H9 (cell line): ENCODE measurements at regions not wholly inside any gene's neighbourhood (a gene's known extent, or its start where the extent isn't known, plus 50 kb on each side); places are given as distances from the start of the nearest gene placed in this dataset.

Source experiments
- DNase-seq: peaks from one replicate; pipeline ENCODE4 v3.0.0-alpha.2; 2017
- H2AFZ ChIP-seq: one replicate; pipeline ENCODE4 v1.6.1; 2013; ENCODE audit warnings: mild to moderate bottlenecking, low read length, control low read depth, moderate library complexity
- H2AK5ac ChIP-seq: 2 replicates; pipeline ENCODE4 v1.6.1; 2013; ENCODE audit warnings: low read length, control low read depth, mixed read lengths; ENCODE audit not compliant: insufficient read length
- H2BK120ac ChIP-seq: one replicate; pipeline ENCODE4 v1.6.1; 2013; ENCODE audit warnings: low read depth, mild to moderate bottlenecking, low read length, control low read depth, inconsistent platforms; ENCODE audit not compliant: poor library complexity, severe bottlenecking
- H2BK12ac ChIP-seq: 2 replicates; pipeline ENCODE4 v1.6.1; 2013; ENCODE audit warnings: low read length, control low read depth, mixed read lengths, low read depth; ENCODE audit not compliant: insufficient read length
- H2BK15ac ChIP-seq: 2 replicates; pipeline ENCODE4 v1.6.1; 2013; ENCODE audit warnings: low read depth, low read length, control low read depth
- H2BK20ac ChIP-seq: one replicate; pipeline ENCODE4 v1.6.1; 2013; ENCODE audit warnings: low read depth, mild to moderate bottlenecking, low read length, control low read depth, inconsistent platforms; ENCODE audit not compliant: poor library complexity, severe bottlenecking
- H2BK5ac ChIP-seq: 2 replicates; pipeline ENCODE4 v1.6.1; 2013; ENCODE audit warnings: low read length, control low read depth, mixed read lengths; ENCODE audit not compliant: insufficient read length
- H3K14ac ChIP-seq: 2 replicates; pipeline ENCODE4 v1.6.1; 2013; ENCODE audit warnings: low read length, control low read depth; ENCODE audit not compliant: insufficient read depth
- H3K18ac ChIP-seq: 2 replicates; pipeline ENCODE4 v1.6.1; 2013; ENCODE audit warnings: low read depth, mild to moderate bottlenecking, mixed read lengths, low read length, control low read depth; ENCODE audit not compliant: insufficient read length
- H3K23ac ChIP-seq: 2 replicates; pipeline ENCODE4 v1.6.1; 2013; ENCODE audit warnings: low read length, control low read depth, mixed read lengths, low read depth; ENCODE audit not compliant: insufficient read length
- H3K23me2 ChIP-seq: 2 replicates; pipeline ENCODE4 v1.6.1; 2013; ENCODE audit warnings: low read depth, mild to moderate bottlenecking, mixed read lengths, low read length, control low read depth; ENCODE audit not compliant: insufficient read length, poor library complexity, severe bottlenecking
- H3K27ac ChIP-seq: 2 replicates; pipeline ENCODE4 v1.5.1; 2013; ENCODE audit warnings: low read length, control low read depth, mixed read lengths, low read depth; ENCODE audit not compliant: insufficient read length
- H3K27me3 ChIP-seq: 2 replicates; pipeline ENCODE4 v1.6.1; 2013; ENCODE audit warnings: low read length, control low read depth, inconsistent platforms; ENCODE audit not compliant: insufficient read depth
- H3K4ac ChIP-seq: 2 replicates; pipeline ENCODE4 v1.6.1; 2013; ENCODE audit warnings: low read depth, mild to moderate bottlenecking, control low read depth, inconsistent platforms, low read length, moderate library complexity
- H3K4me1 ChIP-seq: 2 replicates; pipeline ENCODE4 v1.6.1; 2013; ENCODE audit warnings: low read length, control low read depth, inconsistent platforms; ENCODE audit not compliant: insufficient read depth
- H3K4me2 ChIP-seq: 2 replicates; pipeline ENCODE4 v1.6.1; 2013; ENCODE audit warnings: low read length, control low read depth, mixed read lengths; ENCODE audit not compliant: insufficient read length, insufficient read depth
- H3K56ac ChIP-seq: 2 replicates; pipeline ENCODE4 v1.6.1; 2013; ENCODE audit warnings: low read depth, mild to moderate bottlenecking, mixed read lengths, low read length, control low read depth; ENCODE audit not compliant: insufficient read length
- H3K79me1 ChIP-seq: 2 replicates; pipeline ENCODE4 v1.6.1; 2013; ENCODE audit warnings: low read depth, mild to moderate bottlenecking, moderate library complexity, low read length, control low read depth, inconsistent platforms; ENCODE audit not compliant: insufficient read depth, poor library complexity, severe bottlenecking
- H3K79me2 ChIP-seq: 2 replicates; pipeline ENCODE4 v1.6.1; 2013; ENCODE audit warnings: low read length, control low read depth, inconsistent platforms; ENCODE audit not compliant: insufficient read depth
- H3K9ac ChIP-seq: 2 replicates; pipeline ENCODE4 v1.6.1; 2013; ENCODE audit warnings: low read length, control low read depth, mixed read lengths; ENCODE audit not compliant: insufficient read length; ENCODE audit errors: extremely low read depth
- H3K9me3 ChIP-seq: one replicate; pipeline ENCODE4 v1.6.1; 2013; ENCODE audit warnings: low read depth, low read length, inconsistent platforms; ENCODE audit not compliant: control insufficient read depth
- H3T11ph ChIP-seq: one replicate; pipeline ENCODE4 v1.6.1; 2013; ENCODE audit warnings: mild to moderate bottlenecking, low read length, control low read depth, inconsistent platforms
- H4K20me1 ChIP-seq: one replicate; pipeline ENCODE4 v1.6.1; 2013; ENCODE audit not compliant: control insufficient read depth, insufficient read length, insufficient read depth
- H4K5ac ChIP-seq: 2 replicates; pipeline ENCODE4 v1.6.1; 2013; ENCODE audit warnings: low read depth, mild to moderate bottlenecking, mixed read lengths, low read length, control low read depth; ENCODE audit not compliant: insufficient read length
- H4K8ac ChIP-seq: replicated peaks from 2 replicates; pipeline ENCODE4 v1.6.1; 2013; ENCODE audit warnings: low read length, control low read depth, mixed read lengths, low read depth; ENCODE audit not compliant: insufficient read length
- H4K91ac ChIP-seq: 2 replicates; pipeline ENCODE4 v1.6.1; 2013; ENCODE audit warnings: low read depth, mild to moderate bottlenecking, moderate library complexity, mixed read lengths, low read length, control low read depth; ENCODE audit not compliant: insufficient read length
- H3K27ac Mint-ChIP-seq, 3 experiments: 2 replicates in 2 of 3; 3 replicates in 1 of 3; pipeline ENCODE4 v1.8.0; 2020 to 2021; ENCODE audit warnings: mixed read lengths in 3 of 3, mild to moderate bottlenecking in 1 of 3, moderate library complexity in 1 of 3
- H3K27me3 Mint-ChIP-seq: 2 replicates; pipeline ENCODE4 v1.8.0; 2021; ENCODE audit warnings: low read depth, mild to moderate bottlenecking, moderate library complexity, mixed read lengths
- H3K36me3 Mint-ChIP-seq, 3 experiments: 2 replicates in 2 of 3; 3 replicates in 1 of 3; pipeline ENCODE4 v1.8.0; 2020 to 2021; ENCODE audit warnings: low read depth in 3 of 3, mixed read lengths in 3 of 3; ENCODE audit not compliant: insufficient read depth in 1 of 3
- H3K4me1 Mint-ChIP-seq, 2 experiments: 2 replicates each; pipeline ENCODE4 v1.8.0; 2020; ENCODE audit warnings: mixed read lengths in 2 of 2
- H3K4me3 Mint-ChIP-seq, 2 experiments: 2 replicates in 1 of 2; 3 replicates in 1 of 2; pipeline ENCODE4 v1.8.0; 2020 to 2021; ENCODE audit warnings: mild to moderate bottlenecking in 2 of 2, mixed read lengths in 2 of 2, moderate library complexity in 1 of 2
- H3K9me3 Mint-ChIP-seq, 2 experiments: 2 replicates in 1 of 2; 3 replicates in 1 of 2; pipeline ENCODE4 v1.8.0; 2020; ENCODE audit warnings: mild to moderate bottlenecking in 2 of 2, mixed read lengths in 2 of 2, moderate library complexity in 1 of 2
- whole genome bisulfite sequencing: extraction: QIAGEN DNeasy Blood & Tissue Kit; methylation state at CpG from one replicate; pipeline ENCODE4 v1.1.7; 2013; ENCODE audit warnings: missing lambda C conversion rate, low lambda C conversion rate, mixed read lengths; ENCODE audit not compliant: insufficient read length; ENCODE audit errors: extremely low coverage; 5-methylcytosine and 5-hydroxymethylcytosine counted together
- TF ChIP-seq, protein P1 (sequence below): fragments of 200-600 bp; sonication (generic); conservative IDR thresholded peaks from 3 replicates; pipeline ENCODE4 v1.8.0; 2021; ENCODE audit warnings: antibody characterized with exemption, mild to moderate bottlenecking

DNA sequence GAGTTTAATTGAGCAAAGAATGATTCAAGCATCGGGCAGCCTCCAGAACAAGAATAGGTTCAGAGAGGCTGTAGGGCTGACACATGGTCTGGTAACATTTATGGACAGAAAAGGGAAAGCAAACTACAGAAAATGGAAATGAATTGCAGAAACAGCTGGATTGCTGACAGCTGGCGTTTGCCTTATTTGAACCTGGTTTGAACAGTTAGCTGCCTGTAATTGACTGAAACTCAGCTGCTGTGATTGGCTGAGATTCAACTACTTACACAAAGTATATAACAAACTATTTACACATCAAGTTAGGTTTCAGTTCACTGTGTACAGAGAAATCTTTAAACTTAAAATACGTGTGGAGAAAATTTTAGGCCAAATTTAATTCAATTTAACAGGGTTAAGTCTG lies 441.7 kb downstream of the PRELID2 start:
- H3K56ac ChIP-seq = no peak overlapping the region
- H3K4me1 Mint-ChIP-seq = 0 out of 4 replicates have a peak, but pooled peaks cover 0 to 4% of the 10 kb centered on the region in 2 experiments
- no CpG with 5 or more reads among the region's 3 CpGs for WGBS

More for the DNA sequence above, 441.7 kb downstream of the PRELID2 start:
- no peak overlapping the region for H3K4me3 Mint-ChIP-seq
- no peak overlapping the region for H4K8ac ChIP-seq
- H2BK5ac ChIP-seq = no peak overlapping the region
- no peak overlapping the region for H3K9ac ChIP-seq
- H3T11ph ChIP-seq = no peak overlapping the region
- H3K23ac ChIP-seq = no peak overlapping the region
- no peaks in the 10 kb centered on the region for H3K9me3 ChIP-seq
- no peak overlapping the region for H2BK12ac ChIP-seq
- H3K27me3 ChIP-seq = no peaks in the 10 kb centered on the region
- H3K79me2 ChIP-seq = no peaks in the 10 kb centered on the region
- no peak overlapping the region for H3K14ac ChIP-seq
- H4K91ac ChIP-seq = no peak overlapping the region
- H3K4me1 ChIP-seq = no peaks in the 10 kb centered on the region
- H2AK5ac ChIP-seq = no peak overlapping the region
- H2BK20ac ChIP-seq = no peak overlapping the region
- TF ChIP-seq, protein P1, sequence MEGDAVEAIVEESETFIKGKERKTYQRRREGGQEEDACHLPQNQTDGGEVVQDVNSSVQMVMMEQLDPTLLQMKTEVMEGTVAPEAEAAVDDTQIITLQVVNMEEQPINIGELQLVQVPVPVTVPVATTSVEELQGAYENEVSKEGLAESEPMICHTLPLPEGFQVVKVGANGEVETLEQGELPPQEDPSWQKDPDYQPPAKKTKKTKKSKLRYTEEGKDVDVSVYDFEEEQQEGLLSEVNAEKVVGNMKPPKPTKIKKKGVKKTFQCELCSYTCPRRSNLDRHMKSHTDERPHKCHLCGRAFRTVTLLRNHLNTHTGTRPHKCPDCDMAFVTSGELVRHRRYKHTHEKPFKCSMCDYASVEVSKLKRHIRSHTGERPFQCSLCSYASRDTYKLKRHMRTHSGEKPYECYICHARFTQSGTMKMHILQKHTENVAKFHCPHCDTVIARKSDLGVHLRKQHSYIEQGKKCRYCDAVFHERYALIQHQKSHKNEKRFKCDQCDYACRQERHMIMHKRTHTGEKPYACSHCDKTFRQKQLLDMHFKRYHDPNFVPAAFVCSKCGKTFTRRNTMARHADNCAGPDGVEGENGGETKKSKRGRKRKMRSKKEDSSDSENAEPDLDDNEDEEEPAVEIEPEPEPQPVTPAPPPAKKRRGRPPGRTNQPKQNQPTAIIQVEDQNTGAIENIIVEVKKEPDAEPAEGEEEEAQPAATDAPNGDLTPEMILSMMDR = no peak
- no peak overlapping the region for H3K27ac Mint-ChIP-seq
- H2BK15ac ChIP-seq = no peak overlapping the region
- no peak overlapping the region for H3K4ac ChIP-seq
- H3K27ac ChIP-seq = no peak overlapping the region
- no peak for DNase-seq
- H3K36me3 Mint-ChIP-seq = peaks cover 0 to 8% (median 4%) of the 10 kb centered on the region in 3 experiments; a peak in 2 of 7 replicates
- H4K20me1 ChIP-seq = no peaks in the 10 kb centered on the region
- peaks cover 3 to 4% of the 10 kb centered on the region in 2 experiments; a peak in 3 of 5 replicates for H3K9me3 Mint-ChIP-seq
- no peak overlapping the region for H2AFZ ChIP-seq
- no peak overlapping the region for H3K4me2 ChIP-seq
- H3K79me1 ChIP-seq = no peaks in the 10 kb centered on the region
- no peak overlapping the region for H2BK120ac ChIP-seq
- no peaks in the 10 kb centered on the region for H3K27me3 Mint-ChIP-seq
- no peak overlapping the region for H3K18ac ChIP-seq
- no peaks in the 10 kb centered on the region for H3K23me2 ChIP-seq
- no peak overlapping the region for H4K5ac ChIP-seq
